ENCODE measurements at regions not wholly inside any gene's neighbourhood (a gene's known extent, or its start where the extent isn't known, plus 50 kb on each side); places are given as distances from the start of the nearest gene placed in this dataset.

- TF ChIP-seq POLR2A (IDR thresholded peaks at IDR 0.05; ENCODE audit: low read length) (no peak), GATA1 (IDR thresholded peaks at IDR 0.05; ENCODE audit: low read depth, low read length) (no peak)
Measured at GRCh38 chr1:17990401-17990800, 117.2 kb upstream of the IGSF21 start.

Measured in erythroblast (primary cell).